ENCODE measurements at regions not wholly inside any gene's neighbourhood (a gene's known extent, or its start where the extent isn't known, plus 50 kb on each side); places are given as distances from the start of the nearest gene placed in this dataset.

GRCh38 chr20:16654858-16655535, 74.8 kb upstream of the SNRPB2 start:
- Histone ChIP-seq H3K4me2 (no peak overlapping the region), H3K9ac (no peak overlapping the region)

GRCh38 chr20:16653266-16653665, 76.6 kb upstream of the SNRPB2 start:
- peaks cover 7% of the 10 kb centered on the region for H3K9me3 ChIP-seq
- no peak for TF ChIP-seq Cebpa-rat (IDR thresholded peaks at IDR 0.05)
- no peaks in the 10 kb centered on the region for H3K4me1 ChIP-seq
- no peak overlapping the region for H3K4me3 ChIP-seq
- H3K27ac ChIP-seq: no peak overlapping the region
- H3K9ac ChIP-seq: no peak overlapping the region
- H3K27me3 ChIP-seq: no peaks in the 10 kb centered on the region
- no peaks in the 10 kb centered on the region for H3K36me3 ChIP-seq
- H3K4me2 ChIP-seq: no peak overlapping the region
- H4K20me1 ChIP-seq: no peaks in the 10 kb centered on the region

More at GRCh38 chr20:16654858-16655535, 74.8 kb upstream of the SNRPB2 start:
- H3K27ac ChIP-seq: no peak overlapping the region
- H3K4me1 ChIP-seq: no peaks in the 10 kb centered on the region
- no peak overlapping the region for H3K4me3 ChIP-seq
- TF ChIP-seq Cebpa-rat (IDR thresholded peaks at IDR 0.05): no peak
- no peaks in the 10 kb centered on the region for H3K36me3 ChIP-seq
- no peaks in the 10 kb centered on the region for H4K20me1 ChIP-seq
- H3K27me3 ChIP-seq: no peaks in the 10 kb centered on the region
- peaks cover 7% of the 10 kb centered on the region for H3K9me3 ChIP-seq

GRCh38 chr20:16647875-16648597, 74.8 kb upstream of the KIF16B start:
- no peaks in the 10 kb centered on the region for H3K4me1 ChIP-seq
- no peaks in the 10 kb centered on the region for H4K20me1 ChIP-seq
- H3K9me3 ChIP-seq: peaks cover 4% of the 10 kb centered on the region; the same call in 1 of the 2 replicates
- H3K4me3 ChIP-seq: no peak overlapping the region
- no peaks in the 10 kb centered on the region for H3K27me3 ChIP-seq
- no peaks in the 10 kb centered on the region for H3K36me3 ChIP-seq
- no peak overlapping the region for H3K4me2 ChIP-seq
- no peak overlapping the region for H3K27ac ChIP-seq
- H3K9ac ChIP-seq: no peak overlapping the region
- no peak for TF ChIP-seq Cebpa-rat (IDR thresholded peaks at IDR 0.05)

GRCh38 chr20:16641511-16642023, 68.3 kb upstream of the KIF16B start:
- H3K27ac ChIP-seq: no peak overlapping the region
- no peak overlapping the region for H3K4me3 ChIP-seq
- H3K36me3 ChIP-seq: no peaks in the 10 kb centered on the region
- TF ChIP-seq Cebpa-rat (IDR thresholded peaks at IDR 0.05): no peak
- H3K4me1 ChIP-seq: no peaks in the 10 kb centered on the region
- no peak overlapping the region for H3K9ac ChIP-seq
- H3K4me2 ChIP-seq: no peak overlapping the region
- peaks cover 4% of the 10 kb centered on the region; the same call in 1 of the 2 replicates for H3K9me3 ChIP-seq
- H3K27me3 ChIP-seq: no peaks in the 10 kb centered on the region
- H4K20me1 ChIP-seq: no peaks in the 10 kb centered on the region

GRCh38 chr20:16639027-16639941, 66.0 kb upstream of the KIF16B start:
- Histone ChIP-seq H3K27ac (no peak overlapping the region), H3K36me3 (no peaks in the 10 kb centered on the region), H3K27me3 (no peaks in the 10 kb centered on the region), H3K9me3 (no peaks in the 10 kb centered on the region), H4K20me1 (no peaks in the 10 kb centered on the region), H3K9ac (no peak overlapping the region), H3K4me3 (no peak overlapping the region), H3K4me1 (no peaks in the 10 kb centered on the region), H3K4me2 (no peak overlapping the region)
- no peak for TF ChIP-seq Cebpa-rat (IDR thresholded peaks at IDR 0.05)

- H3K4me2 ChIP-seq: no peak overlapping the region
- no peaks in the 10 kb centered on the region for H3K36me3 ChIP-seq
- H3K4me1 ChIP-seq: no peaks in the 10 kb centered on the region
- no peaks in the 10 kb centered on the region for H3K9me3 ChIP-seq
- H3K27ac ChIP-seq: no peak overlapping the region
- H3K9ac ChIP-seq: no peak overlapping the region
- H4K20me1 ChIP-seq: no peaks in the 10 kb centered on the region
- H3K27me3 ChIP-seq: no peaks in the 10 kb centered on the region
- H3K4me3 ChIP-seq: no peak overlapping the region
- TF ChIP-seq Cebpa-rat (IDR thresholded peaks at IDR 0.05): no peak
These were observed 64.5 kb upstream of the KIF16B start for GRCh38 chr20:16637797-16638196.

GRCh38 chr20:16626849-16627248, 53.6 kb upstream of the KIF16B start:
- H3K4me1 ChIP-seq: no peaks in the 10 kb centered on the region
- H3K4me3 ChIP-seq: no peak overlapping the region
- no peak for TF ChIP-seq Cebpa-rat (IDR thresholded peaks at IDR 0.05)
- H3K4me2 ChIP-seq: no peak overlapping the region
- H3K9me3 ChIP-seq: peaks cover 14% of the 10 kb centered on the region; the same call in 1 of the 2 replicates
- H3K27me3 ChIP-seq: no peaks in the 10 kb centered on the region
- H4K20me1 ChIP-seq: no peaks in the 10 kb centered on the region
- H3K36me3 ChIP-seq: no peaks in the 10 kb centered on the region
- no peak overlapping the region for H3K9ac ChIP-seq
- no peak overlapping the region for H3K27ac ChIP-seq

GRCh38 chr20:16624106-16624505, 50.9 kb upstream of the KIF16B start:
- Histone ChIP-seq H4K20me1 (no peaks in the 10 kb centered on the region), H3K36me3 (no peaks in the 10 kb centered on the region), H3K27me3 (no peaks in the 10 kb centered on the region), H3K9ac (no peak overlapping the region), H3K4me3 (no peak overlapping the region), H3K9me3 (peaks cover 14% of the 10 kb centered on the region; the same call in 1 of the 2 replicates), H3K4me2 (no peak overlapping the region), H3K27ac (no peak overlapping the region), H3K4me1 (no peaks in the 10 kb centered on the region)
- TF ChIP-seq Cebpa-rat (IDR thresholded peaks at IDR 0.05): no peak

Data from BLaER1 (cell line).